ENCODE measurements at regions not wholly inside any gene's neighbourhood (a gene's known extent, or its start where the extent isn't known, plus 50 kb on each side); places are given as distances from the start of the nearest gene placed in this dataset.

GRCh38 chr1:171429137-171429536 lies 56.2 kb upstream of the PRRC2C start:
- Histone ChIP-seq H3K4me1 (no peaks in the 10 kb centered on the region), H3K27ac (no peak overlapping the region), H3K36me3 (no peaks in the 10 kb centered on the region), H3K9me3 (no peaks in the 10 kb centered on the region), H3K4me3 (no peak overlapping the region), H3K27me3 (no peaks in the 10 kb centered on the region)
- TF ChIP-seq POLR2A (IDR thresholded peaks at IDR 0.05), result no peak
- TF ChIP-seq CTCF (IDR thresholded peaks at IDR 0.05), result no peak
- DNase-seq, result no peak

GRCh38 chr1:171431994-171432393 lies 53.3 kb upstream of the PRRC2C start:
- Histone ChIP-seq H3K9me3 (no peaks in the 10 kb centered on the region), H3K27ac (no peak overlapping the region), H3K36me3 (no peaks in the 10 kb centered on the region), H3K4me3 (no peak overlapping the region), H3K27me3 (no peaks in the 10 kb centered on the region), H3K4me1 (peaks cover 0 to 5% (median 0%) of the 10 kb centered on the region in 4 donors)
- TF ChIP-seq CTCF (IDR thresholded peaks at IDR 0.05) (no peak), POLR2A (IDR thresholded peaks at IDR 0.05) (no peak)
- DNase-seq, result no peak

- H3K4me1 ChIP-seq, result peaks cover 0 to 5% (median 0%) of the 10 kb centered on the region in 4 donors
- H3K27me3 ChIP-seq, result no peaks in the 10 kb centered on the region
- H3K9me3 ChIP-seq, result no peaks in the 10 kb centered on the region
- TF ChIP-seq CTCF (IDR thresholded peaks at IDR 0.05), result no peak
- TF ChIP-seq POLR2A (IDR thresholded peaks at IDR 0.05), result no peak
- no peaks in the 10 kb centered on the region for H3K36me3 ChIP-seq
- DNase-seq, result no peak
- H3K4me3 ChIP-seq, result no peak overlapping the region
- H3K27ac ChIP-seq, result no peak overlapping the region
These were observed 52.9 kb upstream of the PRRC2C start for GRCh38 chr1:171432473-171432872.

- Histone ChIP-seq H3K27ac (no peak overlapping the region), H3K4me1 (peaks cover 0 to 5% (median 0%) of the 10 kb centered on the region in 4 donors), H3K36me3 (no peaks in the 10 kb centered on the region), H3K4me3 (no peak overlapping the region), H3K27me3 (no peaks in the 10 kb centered on the region), H3K9me3 (no peaks in the 10 kb centered on the region)
- DNase-seq, result no peak
- no peak for TF ChIP-seq CTCF (IDR thresholded peaks at IDR 0.05)
- TF ChIP-seq POLR2A (IDR thresholded peaks at IDR 0.05), result no peak
These were observed 51.9 kb upstream of the PRRC2C start for GRCh38 chr1:171433451-171433850.

GRCh38 chr1:171434717-171435346 lies 50.5 kb upstream of the PRRC2C start:
- no peaks in the 10 kb centered on the region for H3K9me3 ChIP-seq
- peak overlapping the region in 2 of 4 donors; percentile 22 to 66 for H3K27ac ChIP-seq
- no peak overlapping the region for H3K4me3 ChIP-seq
- no peak for DNase-seq
- peaks cover 0 to 5% (median 0%) of the 10 kb centered on the region in 4 donors for H3K4me1 ChIP-seq
- no peaks in the 10 kb centered on the region for H3K27me3 ChIP-seq
- no peak for TF ChIP-seq POLR2A (IDR thresholded peaks at IDR 0.05)
- no peaks in the 10 kb centered on the region for H3K36me3 ChIP-seq
